K562 (cell line): ENCODE measurements at regions not wholly inside any gene's neighbourhood (a gene's known extent, or its start where the extent isn't known, plus 50 kb on each side); places are given as distances from the start of the nearest gene placed in this dataset.
"Not testable (repeated sequence)": the region's sequence is repeated elsewhere in the genome, so short reads cannot be mapped to it uniquely, and the experiment has no call there.

Experiments
- ATAC-seq: fragments of 200-7000 bp; cut with Tn5 transposase; 3 replicates; pipeline ENCODE4 v1.9.1; 2020; ENCODE audit warnings: moderate library complexity
- BruUV-seq: library from RNA; stranded (reverse); fragments of 400-500 nt; replicated peaks from 2 replicates; lab custom pipeline; 2021; lab: Mats Ljungman, UMichigan
- CTCF ChIA-PET: fragments of 300-600 bp; formaldehyde crosslinking; extraction: SDS; loops from one replicate; lab custom pipeline; 2021; ENCODE audit warnings: low intra/inter-chr PET ratio; lab: Yijun Ruan, JAX
- POLR2A ChIA-PET: fragments of 300-600, 350-650 bp; sonication (Branson Sonifier 250); formaldehyde crosslinking; extraction: SDS; loops from one replicate; lab custom pipeline; 2021; ENCODE audit warnings: antibody characterized with exemption, inconsistent platforms; lab: Yijun Ruan, JAX
- DNase-seq, 4 experiments: peaks; one replicate each; pipeline versions ENCODE4 v3.0.0 to v3.0.0-alpha.2; 2011 to 2018; ENCODE audit warnings: low spot score in 3 of 4, mixed read lengths in 3 of 4; ENCODE audit errors: extremely low read depth in 1 of 4
- FAIRE-seq: peaks from 2 replicates; lab custom pipeline; 2011; peaks lifted over from hg19 to GRCh38; lab: Jason Lieb, UNC
- H2AFZ ChIP-seq: 2 replicates; pipeline ENCODE4 v1.6.0; 2011; ENCODE audit warnings: low read depth, low read length, control low read depth, inconsistent platforms
- H3K27ac ChIP-seq: fragments of 200-600 bp; 3 replicates; pipeline ENCODE4 v1.8.0; 2011; ENCODE audit warnings: low read depth, mild to moderate bottlenecking, control low read depth, inconsistent platforms, low read length, moderate library complexity, mixed read lengths; ENCODE audit errors: extremely low read depth
- H3K27me3 ChIP-seq, 2 experiments: fragments of 300-600 bp in 1 of 2; 2 replicates in 1 of 2; 3 replicates in 1 of 2; pipeline versions ENCODE4 v1.6.0 to v1.8.0; 2011; ENCODE audit warnings: inconsistent platforms in 2 of 2, low read length in 2 of 2, mild to moderate bottlenecking in 1 of 2, mixed read lengths in 1 of 2, moderate library complexity in 1 of 2; ENCODE audit not compliant: control insufficient read depth in 2 of 2, insufficient read depth in 2 of 2
- H3K36me3 ChIP-seq: fragments of 300-600 bp; 3 replicates; pipeline ENCODE4 v1.8.0; 2011; ENCODE audit warnings: mild to moderate bottlenecking, low read length, inconsistent platforms; ENCODE audit not compliant: control insufficient read depth, insufficient read depth
- H3K4me1 ChIP-seq, 2 experiments: fragments of 200-600 bp in 1 of 2; replicated peaks in 1 of 2; 2 replicates in 1 of 2; 3 replicates in 1 of 2; pipeline versions ENCODE4 v1.5.1 to v1.8.0; 2011; ENCODE audit warnings: inconsistent platforms in 2 of 2, low read length in 2 of 2, mild to moderate bottlenecking in 1 of 2, mixed read lengths in 1 of 2, moderate library complexity in 1 of 2; ENCODE audit not compliant: control insufficient read depth in 2 of 2, insufficient read depth in 2 of 2
- H3K4me2 ChIP-seq: 2 replicates; pipeline ENCODE4 v1.6.1; 2011; ENCODE audit warnings: low read length, control low read depth, inconsistent platforms, mixed read lengths; ENCODE audit not compliant: insufficient read depth
- H3K4me3 ChIP-seq: fragments of 200-600 bp; sonication (generic), shearing (Covaris generic); 2 replicates; pipeline ENCODE4 v1.5.1; 2016; ENCODE audit warnings: control low read depth, inconsistent platforms
- H3K79me2 ChIP-seq: fragments of 200-600 bp; 3 replicates; pipeline ENCODE4 v1.8.0; 2011; ENCODE audit warnings: low read length, inconsistent platforms; ENCODE audit not compliant: control insufficient read depth, insufficient read depth
- H3K9ac ChIP-seq, 2 experiments: 2 replicates each; pipeline versions ENCODE4 v1.6.0 to v1.6.1; 2011; ENCODE audit warnings: low read depth in 2 of 2, low read length in 2 of 2, control low read depth in 1 of 2, inconsistent platforms in 1 of 2, mild to moderate bottlenecking in 1 of 2, mixed read lengths in 1 of 2; ENCODE audit not compliant: insufficient read depth in 1 of 2
- H3K9me1 ChIP-seq: one replicate; pipeline ENCODE4 v1.6.0; 2011; ENCODE audit warnings: inconsistent platforms, mild to moderate bottlenecking, low read length, moderate library complexity; ENCODE audit not compliant: control insufficient read depth, insufficient read depth
- H3K9me3 ChIP-seq: replicated peaks from 2 replicates; pipeline ENCODE4 v1.5.1; 2011; ENCODE audit warnings: low read depth, low read length, inconsistent platforms; ENCODE audit not compliant: control insufficient read depth, insufficient read depth
- H4K20me1 ChIP-seq: replicated peaks from 2 replicates; pipeline ENCODE4 v1.6.1; 2011; ENCODE audit warnings: low read length, inconsistent platforms, mixed read lengths; ENCODE audit not compliant: control insufficient read depth, insufficient read depth
- HDAC6 ChIP-seq: IDR thresholded peaks from 2 replicates; pipeline ENCODE4 v1.6.1; 2012; ENCODE audit warnings: low read depth, mild to moderate bottlenecking, control low read depth, inconsistent platforms, low read length, moderate library complexity
- SPI1 ChIP-seq: IDR thresholded peaks from 2 replicates; pipeline ENCODE4 v1.6.1; 2011; ENCODE audit warnings: low read depth, low read length, control low read depth, borderline replicate concordance
- THRAP3 ChIP-seq: fragments of 450-650 bp; IDR thresholded peaks from 2 replicates; pipeline ENCODE4 v1.6.1; 2016; ENCODE audit warnings: mild to moderate bottlenecking, inconsistent platforms, borderline replicate concordance
- WGBS: fragments of 100-300 bp; shearing (Covaris generic); methylation state at CpG from one replicate; pipeline ENCODE4 v1.1.6; 2016; ENCODE audit warnings: low coverage, mixed read lengths; ENCODE audit not compliant: insufficient coverage; ENCODE audit errors: missing lambda C conversion rate; 5-methylcytosine and 5-hydroxymethylcytosine counted together
- in situ Hi-C: fragments of 300-500 bp; cut with MboI; formaldehyde crosslinking; loops from 4 replicates; pipeline ENCODE4 v1.15.0; 2018; ENCODE audit warnings: inconsistent platforms, mixed read lengths
- intact Hi-C: fragments of 100-400 bp; cut with micrococcal nuclease; formaldehyde crosslinking; loops from 2 replicates; pipeline ENCODE4 v1.14.2; 2022

- TF ChIP-seq HDAC6 (no peak), THRAP3 (no peak)
These were observed 87.4 kb upstream of the GRIN2A start (continued) for GRCh38 chr16:10269632-10270031.

GRCh38 chr16:10272250-10272854 lies 90.1 kb upstream of the GRIN2A start:
- H3K9me3 ChIP-seq, FAIRE-seq, H2AFZ ChIP-seq, BruUV-seq, H3K36me3 ChIP-seq, H3K9me1 ChIP-seq, in situ Hi-C loops, H3K27ac ChIP-seq, POLR2A ChIA-PET, intact Hi-C loops, CTCF ChIA-PET, H3K79me2 ChIP-seq, H3K4me1 ChIP-seq, H3K4me3 ChIP-seq, H4K20me1 ChIP-seq, H3K9ac ChIP-seq, H3K4me2 ChIP-seq, H3K27me3 ChIP-seq, ATAC-seq, DNase-seq: not testable (repeated sequence)
- WGBS = 30% methylated on average over 5 of the region's 6 CpGs

GRCh38 chr16:10275214-10275996 lies 93.2 kb upstream of the GRIN2A start:
- H3K27me3 ChIP-seq, H3K27ac ChIP-seq, H3K4me3 ChIP-seq, CTCF ChIA-PET, H3K79me2 ChIP-seq, in situ Hi-C loops, intact Hi-C loops, H3K4me2 ChIP-seq, H3K9me1 ChIP-seq, ATAC-seq, H2AFZ ChIP-seq, H4K20me1 ChIP-seq, H3K4me1 ChIP-seq, FAIRE-seq, H3K9me3 ChIP-seq, POLR2A ChIA-PET, BruUV-seq, DNase-seq, H3K36me3 ChIP-seq, H3K9ac ChIP-seq: not testable (repeated sequence)
- WGBS = 58% methylated on average over 13 of the region's 13 CpGs
- peak; percentile 24; the same call in 1 of the 2 replicates for TF ChIP-seq SPI1
